Cerebellar cortex (tissue), 1 donor: ENCODE measurements at regions not wholly inside any gene's neighbourhood (a gene's known extent, or its start where the extent isn't known, plus 50 kb on each side); places are given as distances from the start of the nearest gene placed in this dataset.
"Not testable (repeated sequence)": the region's sequence is repeated elsewhere in the genome, so short reads cannot be mapped to it uniquely, and the experiment has no call there.

Experiments
- DNase-seq: peaks from one replicate; pipeline ENCODE4 v3.0.0-alpha.2; 2015; ENCODE audit warnings: low spot score

- no peak for DNase-seq
Observed at GRCh38 chr5:105163547-105163946, 1601.0 kb upstream of the NUDT12 start.

GRCh38 chr5:105162557-105162956, 1600.0 kb upstream of the NUDT12 start:
- not testable (repeated sequence) for DNase-seq

- DNase-seq = no peak
Observed at GRCh38 chr5:105158526-105158925, 1595.9 kb upstream of the NUDT12 start.

- DNase-seq = no peak
Observed at GRCh38 chr5:105150323-105150722, 1587.7 kb upstream of the NUDT12 start.

GRCh38 chr5:105146867-105147266, 1584.3 kb upstream of the NUDT12 start:
- no peak for DNase-seq

- no peak for DNase-seq
Observed at GRCh38 chr5:105145152-105145551, 1582.6 kb upstream of the NUDT12 start.

- no peak for DNase-seq
Observed at GRCh38 chr5:105134328-105134727, 1571.7 kb upstream of the NUDT12 start.

- no peak for DNase-seq
Observed at GRCh38 chr5:105133087-105133486, 1570.5 kb upstream of the NUDT12 start.

- DNase-seq = no peak
Observed at GRCh38 chr5:105132581-105132980, 1570.0 kb upstream of the NUDT12 start.

- no peak for DNase-seq
Observed at GRCh38 chr5:105131045-105131444, 1568.5 kb upstream of the NUDT12 start.

- no peak for DNase-seq
Observed at GRCh38 chr5:105101577-105101976, 1539.0 kb upstream of the NUDT12 start.

- no peak for DNase-seq
Observed at GRCh38 chr5:105088961-105089360, 1526.4 kb upstream of the NUDT12 start.

- no peak for DNase-seq
Observed at GRCh38 chr5:105088102-105088501, 1525.5 kb upstream of the NUDT12 start.

GRCh38 chr5:105057893-105058292, 1495.3 kb upstream of the NUDT12 start:
- DNase-seq = no peak

GRCh38 chr5:105057001-105057436, 1494.4 kb upstream of the NUDT12 start:
- DNase-seq = no peak

- DNase-seq = no peak
Observed at GRCh38 chr5:105054406-105054805, 1491.8 kb upstream of the NUDT12 start.

- DNase-seq = no peak
Observed at GRCh38 chr5:105042623-105043022, 1480.0 kb upstream of the NUDT12 start.

GRCh38 chr5:105036814-105037213, 1474.2 kb upstream of the NUDT12 start:
- not testable (repeated sequence) for DNase-seq

GRCh38 chr5:105034401-105034763, 1471.8 kb upstream of the NUDT12 start:
- DNase-seq = no peak

- DNase-seq = no peak
Observed at GRCh38 chr5:105033637-105034400, 1471.2 kb upstream of the NUDT12 start.

- DNase-seq = no peak
Observed at GRCh38 chr5:105032917-105033316, 1470.3 kb upstream of the NUDT12 start.

GRCh38 chr5:105030153-105030552, 1467.6 kb upstream of the NUDT12 start:
- no peak for DNase-seq

- DNase-seq = no peak
Observed at GRCh38 chr5:105015098-105015497, 1452.5 kb upstream of the NUDT12 start.

- DNase-seq = no peak
Observed at GRCh38 chr5:104998572-104998971, 1436.0 kb upstream of the NUDT12 start.
